IMR-90 (cell line): ENCODE measurements at regions not wholly inside any gene's neighbourhood (a gene's known extent, or its start where the extent isn't known, plus 50 kb on each side); places are given as distances from the start of the nearest gene placed in this dataset.

Experiments used
- ATAC-seq: fragments of 200-7000 bp; cut with Tn5 transposase; 2 replicates; pipeline ENCODE4 v1.9.1; 2020; ENCODE audit warnings: low read depth, mild to moderate bottlenecking, moderate library complexity
- BruUV-seq: library from RNA; stranded (reverse); fragments of 400-500 nt; replicated peaks from 2 replicates; lab custom pipeline; 2021; lab: Mats Ljungman, UMichigan
- CTCF ChIA-PET: fragments of 300-600 bp; formaldehyde crosslinking; extraction: SDS; loops from one replicate; lab custom pipeline; 2021; ENCODE audit warnings: antibody characterized with exemption; lab: Yijun Ruan, JAX
- POLR2A ChIA-PET: fragments of 300-600 bp; sonication (Branson Sonifier 250); formaldehyde crosslinking; loops from one replicate; lab custom pipeline; 2022; ENCODE audit warnings: antibody characterized with exemption; ENCODE audit not compliant: unreplicated experiment; lab: Charles Lee
- DNase-seq: peaks from one replicate; pipeline ENCODE4 v3.0.0; 2013
- H2AFZ ChIP-seq: replicated peaks from 2 replicates; pipeline ENCODE3; 2013; ENCODE audit warnings: low read length, mild to moderate bottlenecking; ENCODE audit not compliant: poor library complexity
- H2AK5ac ChIP-seq: 2 replicates; pipeline ENCODE4 v1.6.1; 2013; ENCODE audit warnings: low read depth, low read length, inconsistent platforms
- H2AK9ac ChIP-seq: replicated peaks from 2 replicates; pipeline ENCODE3; 2013; ENCODE audit warnings: mild to moderate bottlenecking, low read depth, low read length, moderate library complexity; ENCODE audit not compliant: poor library complexity
- H2BK120ac ChIP-seq: 2 replicates; pipeline ENCODE4 v1.6.1; 2013; ENCODE audit warnings: low read depth, low read length, inconsistent platforms
- H2BK15ac ChIP-seq: 3 replicates; pipeline ENCODE4 v1.6.1; 2013; ENCODE audit warnings: low read depth, low read length, inconsistent platforms
- H2BK20ac ChIP-seq: 2 replicates; pipeline ENCODE4 v1.6.1; 2013; ENCODE audit warnings: low read depth, mild to moderate bottlenecking, inconsistent platforms, low read length, moderate library complexity
- H2BK5ac ChIP-seq: 2 replicates; pipeline ENCODE4 v1.6.1; 2013; ENCODE audit warnings: mild to moderate bottlenecking, low read depth, low read length, inconsistent platforms; ENCODE audit not compliant: poor library complexity, severe bottlenecking
- H3K14ac ChIP-seq: replicated peaks from 2 replicates; pipeline ENCODE4 v1.6.1; 2013; ENCODE audit warnings: low read depth, low read length, inconsistent platforms
- H3K18ac ChIP-seq: 2 replicates; pipeline ENCODE4 v1.6.1; 2013; ENCODE audit warnings: low read depth, low read length, control low read depth
- H3K23ac ChIP-seq: 2 replicates; pipeline ENCODE4 v1.6.1; 2013; ENCODE audit warnings: low read depth, low read length, inconsistent platforms
- H3K27ac ChIP-seq: 2 replicates; pipeline ENCODE4 v1.5.1; 2013; ENCODE audit warnings: mild to moderate bottlenecking, control low read depth, low read length; ENCODE audit not compliant: insufficient read depth
- H3K27me3 ChIP-seq: 2 replicates; pipeline ENCODE4 v1.6.1; 2013; ENCODE audit warnings: low read length; ENCODE audit not compliant: control insufficient read depth, insufficient read depth
- H3K36me3 ChIP-seq: 2 replicates; pipeline ENCODE4 v1.6.1; 2013; ENCODE audit warnings: low read length, mixed read lengths; ENCODE audit not compliant: control insufficient read depth, insufficient read depth
- H3K4ac ChIP-seq: 2 replicates; pipeline ENCODE4 v1.6.1; 2013; ENCODE audit warnings: low read depth, low read length, inconsistent platforms
- H3K4me1 ChIP-seq: 2 replicates; pipeline ENCODE4 v1.6.1; 2013; ENCODE audit warnings: low read length, mixed read lengths; ENCODE audit not compliant: control insufficient read depth, insufficient read depth
- H3K4me2 ChIP-seq: 2 replicates; pipeline ENCODE4 v1.6.1; 2013; ENCODE audit warnings: low read depth, mild to moderate bottlenecking, control low read depth, low read length, moderate library complexity
- H3K4me3 ChIP-seq: 2 replicates; pipeline ENCODE4 v1.5.1; 2013; ENCODE audit warnings: low read depth, mild to moderate bottlenecking, control low read depth, low read length, moderate library complexity; ENCODE audit not compliant: insufficient read depth
- H3K56ac ChIP-seq: 2 replicates; pipeline ENCODE4 v1.6.1; 2013; ENCODE audit warnings: low read length, inconsistent platforms; ENCODE audit not compliant: insufficient read depth; ENCODE audit errors: extremely low read depth
- H3K79me1 ChIP-seq, 2 experiments: 2 replicates each; pipeline ENCODE4 v1.6.1; 2013; ENCODE audit warnings: low read length in 2 of 2, inconsistent platforms in 1 of 2, low read depth in 1 of 2
- H3K9ac ChIP-seq: 2 replicates; pipeline ENCODE4 v1.6.1; 2013; ENCODE audit warnings: low read depth, low read length, control low read depth
- H3K9me1 ChIP-seq: 2 replicates; pipeline ENCODE4 v1.6.1; 2013; ENCODE audit warnings: low read length, inconsistent platforms; ENCODE audit not compliant: insufficient read depth
- H3K9me3 ChIP-seq: 2 replicates; pipeline ENCODE4 v1.6.1; 2013; ENCODE audit warnings: low read length; ENCODE audit not compliant: control insufficient read depth, insufficient read depth
- H4K20me1 ChIP-seq: 2 replicates; pipeline ENCODE4 v1.6.1; 2013; ENCODE audit warnings: low read length, inconsistent platforms; ENCODE audit not compliant: insufficient read depth
- H4K5ac ChIP-seq: 2 replicates; pipeline ENCODE4 v1.6.1; 2013; ENCODE audit warnings: mild to moderate bottlenecking, low read depth, low read length, control low read depth
- H4K8ac ChIP-seq, 2 experiments: 2 replicates each; pipeline ENCODE4 v1.6.1; 2013; ENCODE audit warnings: low read depth in 2 of 2, low read length in 2 of 2, control low read depth in 1 of 2, inconsistent platforms in 1 of 2
- H4K91ac ChIP-seq: 2 replicates; pipeline ENCODE4 v1.6.1; 2013; ENCODE audit warnings: low read depth, low read length, inconsistent platforms; ENCODE audit not compliant: insufficient read depth
- BHLHE40 ChIP-seq: fragments of 150-350 bp; IDR thresholded peaks from 2 replicates; pipeline ENCODE4 v1.6.1; 2016; ENCODE audit warnings: mild to moderate bottlenecking, low read depth, low read length
- CEBPB ChIP-seq: IDR thresholded peaks from 2 replicates; pipeline ENCODE4 v1.6.1; 2012; ENCODE audit warnings: low read depth, low read length, improper control_type of control experiment
- FOS ChIP-seq: fragments of 150-350 bp; IDR thresholded peaks from 2 replicates; pipeline ENCODE4 v1.6.1; 2016; ENCODE audit warnings: low read depth, low read length
- MAFK ChIP-seq: IDR thresholded peaks from 2 replicates; pipeline ENCODE4 v1.6.1; 2012; ENCODE audit warnings: low read depth, low read length, improper control_type of control experiment
- MAZ ChIP-seq: IDR thresholded peaks from 2 replicates; pipeline ENCODE4 v1.6.1; 2012; ENCODE audit warnings: low read depth, mild to moderate bottlenecking, low read length, improper control_type of control experiment, moderate library complexity, borderline replicate concordance
- NFE2L2 ChIP-seq: fragments of 150-350 bp; IDR thresholded peaks from 2 replicates; pipeline ENCODE4 v1.6.1; 2016; ENCODE audit warnings: low read depth, mild to moderate bottlenecking, low read length
- POLR2A ChIP-seq: IDR thresholded peaks from 2 replicates; pipeline ENCODE4 v1.6.1; 2012; ENCODE audit warnings: mild to moderate bottlenecking, low read depth, low read length
- RAD21 ChIP-seq: IDR thresholded peaks from 2 replicates; pipeline ENCODE4 v1.6.1; 2012; ENCODE audit warnings: low read length, improper control_type of control experiment
- RCOR1 ChIP-seq: IDR thresholded peaks from 2 replicates; pipeline ENCODE4 v1.6.1; 2012; ENCODE audit warnings: mild to moderate bottlenecking, low read length, improper control_type of control experiment; ENCODE audit not compliant: insufficient replicate concordance
- RFX5 ChIP-seq: IDR thresholded peaks from 2 replicates; pipeline ENCODE4 v1.8.0; 2012; ENCODE audit warnings: low read depth, mild to moderate bottlenecking, low read length, moderate library complexity
- SMC3 ChIP-seq: fragments of 150-350 bp; IDR thresholded peaks from 2 replicates; pipeline ENCODE4 v1.6.1; 2016; ENCODE audit warnings: low read depth, mild to moderate bottlenecking, antibody characterized with exemption, low read length, moderate library complexity
- WGBS, 2 experiments: methylation state at CpG; one replicate each; pipeline versions ENCODE4 v1.1.5 to v1.1.7; 2013; ENCODE audit warnings: missing lambda C conversion rate in 2 of 2; ENCODE audit not compliant: insufficient read length in 1 of 2; ENCODE audit errors: extremely low coverage in 2 of 2; 5-methylcytosine and 5-hydroxymethylcytosine counted together
- dilution Hi-C: fragments of 300-500 bp; cut with HindIII; formaldehyde crosslinking; loops from one replicate; pipeline ENCODE4 v1.14.3; 2018; ENCODE audit warnings: low sequenced_read_pairs; ENCODE audit not compliant: unreplicated experiment
- in situ Hi-C: fragments of 300-500 bp; cut with MboI; formaldehyde crosslinking; loops from 3 replicates; pipeline ENCODE4 v1.14.3; 2019; ENCODE audit warnings: low sequenced_read_pairs, inconsistent platforms, mixed read lengths
- intact Hi-C: fragments of 100-400 bp; cut with micrococcal nuclease; formaldehyde crosslinking; loops from 2 replicates; pipeline ENCODE4 v1.10.0; 2022
- TF ChIP-seq, protein P1 (sequence below): fragments of 150-350 bp; IDR thresholded peaks from 2 replicates; pipeline ENCODE4 v1.6.1; 2017; ENCODE audit warnings: mild to moderate bottlenecking, antibody characterized with exemption, low read length, low read depth
- TF ChIP-seq, protein P2 (sequence below): fragments of 150-350 bp; IDR thresholded peaks from 2 replicates; pipeline ENCODE4 v1.6.1; 2016; ENCODE audit warnings: low read depth, mild to moderate bottlenecking, low read length, moderate library complexity, borderline replicate concordance
- TF ChIP-seq, protein P3 (sequence below): conservative IDR thresholded peaks from 2 replicates; pipeline ENCODE4 v1.5.1; 2012; ENCODE audit warnings: mild to moderate bottlenecking, low read depth, low read length, improper control_type of control experiment

DNA sequence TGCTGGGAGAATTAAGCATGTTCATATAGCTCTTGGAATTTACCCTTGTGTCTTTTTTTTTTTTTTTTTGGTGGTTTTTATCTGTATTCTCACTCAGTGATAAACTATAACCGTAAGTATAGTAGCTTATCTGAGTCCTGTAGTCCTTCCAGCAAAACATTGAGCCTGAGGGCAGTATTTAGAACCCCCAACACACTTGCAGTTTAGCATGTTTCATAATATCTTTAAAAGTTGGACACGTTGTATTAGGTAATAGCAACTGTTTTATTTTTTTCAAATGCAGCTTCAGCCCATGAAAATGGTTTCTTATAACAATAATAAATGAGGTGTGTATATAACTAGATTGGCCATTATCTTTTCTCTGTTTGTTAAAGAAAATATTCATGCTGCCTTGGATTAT lies 603.5 kb upstream of the HS6ST1 start:
- no peak for ATAC-seq
- no peaks in the 10 kb centered on the region for H3K79me1 ChIP-seq
- POLR2A ChIA-PET, result no interaction called here
- no peak overlapping the region for H3K4me3 ChIP-seq
- H2BK5ac ChIP-seq, result no peak overlapping the region
- no peak overlapping the region for H2BK15ac ChIP-seq
- TF ChIP-seq NFE2L2 (no peak), FOS (no peak), MAFK (no peak), POLR2A (no peak), SMC3 (no peak), RFX5 (no peak), RCOR1 (no peak), RAD21 (no peak), BHLHE40 (no peak), CEBPB (no peak), MAZ (no peak)
- TF ChIP-seq, protein P1, sequence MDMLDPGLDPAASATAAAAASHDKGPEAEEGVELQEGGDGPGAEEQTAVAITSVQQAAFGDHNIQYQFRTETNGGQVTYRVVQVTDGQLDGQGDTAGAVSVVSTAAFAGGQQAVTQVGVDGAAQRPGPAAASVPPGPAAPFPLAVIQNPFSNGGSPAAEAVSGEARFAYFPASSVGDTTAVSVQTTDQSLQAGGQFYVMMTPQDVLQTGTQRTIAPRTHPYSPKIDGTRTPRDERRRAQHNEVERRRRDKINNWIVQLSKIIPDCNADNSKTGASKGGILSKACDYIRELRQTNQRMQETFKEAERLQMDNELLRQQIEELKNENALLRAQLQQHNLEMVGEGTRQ, result no peak
- TF ChIP-seq, protein P2, sequence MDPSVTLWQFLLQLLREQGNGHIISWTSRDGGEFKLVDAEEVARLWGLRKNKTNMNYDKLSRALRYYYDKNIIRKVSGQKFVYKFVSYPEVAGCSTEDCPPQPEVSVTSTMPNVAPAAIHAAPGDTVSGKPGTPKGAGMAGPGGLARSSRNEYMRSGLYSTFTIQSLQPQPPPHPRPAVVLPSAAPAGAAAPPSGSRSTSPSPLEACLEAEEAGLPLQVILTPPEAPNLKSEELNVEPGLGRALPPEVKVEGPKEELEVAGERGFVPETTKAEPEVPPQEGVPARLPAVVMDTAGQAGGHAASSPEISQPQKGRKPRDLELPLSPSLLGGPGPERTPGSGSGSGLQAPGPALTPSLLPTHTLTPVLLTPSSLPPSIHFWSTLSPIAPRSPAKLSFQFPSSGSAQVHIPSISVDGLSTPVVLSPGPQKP, result no peak
- TF ChIP-seq, protein P3, sequence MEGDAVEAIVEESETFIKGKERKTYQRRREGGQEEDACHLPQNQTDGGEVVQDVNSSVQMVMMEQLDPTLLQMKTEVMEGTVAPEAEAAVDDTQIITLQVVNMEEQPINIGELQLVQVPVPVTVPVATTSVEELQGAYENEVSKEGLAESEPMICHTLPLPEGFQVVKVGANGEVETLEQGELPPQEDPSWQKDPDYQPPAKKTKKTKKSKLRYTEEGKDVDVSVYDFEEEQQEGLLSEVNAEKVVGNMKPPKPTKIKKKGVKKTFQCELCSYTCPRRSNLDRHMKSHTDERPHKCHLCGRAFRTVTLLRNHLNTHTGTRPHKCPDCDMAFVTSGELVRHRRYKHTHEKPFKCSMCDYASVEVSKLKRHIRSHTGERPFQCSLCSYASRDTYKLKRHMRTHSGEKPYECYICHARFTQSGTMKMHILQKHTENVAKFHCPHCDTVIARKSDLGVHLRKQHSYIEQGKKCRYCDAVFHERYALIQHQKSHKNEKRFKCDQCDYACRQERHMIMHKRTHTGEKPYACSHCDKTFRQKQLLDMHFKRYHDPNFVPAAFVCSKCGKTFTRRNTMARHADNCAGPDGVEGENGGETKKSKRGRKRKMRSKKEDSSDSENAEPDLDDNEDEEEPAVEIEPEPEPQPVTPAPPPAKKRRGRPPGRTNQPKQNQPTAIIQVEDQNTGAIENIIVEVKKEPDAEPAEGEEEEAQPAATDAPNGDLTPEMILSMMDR, result no peak
- CTCF ChIA-PET, result interaction anchor here (0.6 kb wide), 1 partner anchor 284 kb away, joined by 3 read pairs; no protein-coding TSS in a partner anchor
- no peaks in the 10 kb centered on the region for H3K36me3 ChIP-seq
- dilution Hi-C loops (no loop called here), in situ Hi-C loops (no loop called here), intact Hi-C loops (no loop called here)
- H3K4me2 ChIP-seq, result no peak overlapping the region
- H2BK20ac ChIP-seq, result no peak overlapping the region
- H3K23ac ChIP-seq, result no peak overlapping the region
- H2AK5ac ChIP-seq, result no peak overlapping the region
- no peak overlapping the region for H2AK9ac ChIP-seq
- no peak for DNase-seq
- no peak overlapping the region for H4K8ac ChIP-seq
- no TSS peak for BruUV-seq
- no peaks in the 10 kb centered on the region for H3K4me1 ChIP-seq
- WGBS, 2 experiments, result no CpG with 5 or more reads among the region's 2 CpGs
- H3K14ac ChIP-seq, result no peak overlapping the region
- H4K5ac ChIP-seq, result no peak overlapping the region
- no peaks in the 10 kb centered on the region for H4K20me1 ChIP-seq
- H3K9me3 ChIP-seq, result no peaks in the 10 kb centered on the region
- no peaks in the 10 kb centered on the region for H3K27me3 ChIP-seq
- H3K56ac ChIP-seq, result no peak overlapping the region
- no peak overlapping the region for H4K91ac ChIP-seq
- H3K18ac ChIP-seq, result no peak overlapping the region
- no peak overlapping the region for H2BK120ac ChIP-seq
- no peak overlapping the region for H3K4ac ChIP-seq
- H2AFZ ChIP-seq, result no peak overlapping the region
- H3K9ac ChIP-seq, result no peak overlapping the region
- H3K9me1 ChIP-seq, result no peaks in the 10 kb centered on the region
- no peak overlapping the region for H3K27ac ChIP-seq
